GM18511 (cell line): ENCODE measurements at regions not wholly inside any gene's neighbourhood (a gene's known extent, or its start where the extent isn't known, plus 50 kb on each side); places are given as distances from the start of the nearest gene placed in this dataset.
A peak's percentile ranks its signal among the peaks of the same experiment; 100 is the strongest.
"Not testable (repeated sequence)": the region's sequence is repeated elsewhere in the genome, so short reads cannot be mapped to it uniquely, and the experiment has no call there.

Experiments used
- ATAC-seq: cut with Tn5 transposase; IDR thresholded peaks from one replicate; pipeline ENCODE4 v1.9.1; 2021; ENCODE audit warnings: mild to moderate bottlenecking, moderate library complexity; ENCODE audit not compliant: unreplicated experiment

DNA sequence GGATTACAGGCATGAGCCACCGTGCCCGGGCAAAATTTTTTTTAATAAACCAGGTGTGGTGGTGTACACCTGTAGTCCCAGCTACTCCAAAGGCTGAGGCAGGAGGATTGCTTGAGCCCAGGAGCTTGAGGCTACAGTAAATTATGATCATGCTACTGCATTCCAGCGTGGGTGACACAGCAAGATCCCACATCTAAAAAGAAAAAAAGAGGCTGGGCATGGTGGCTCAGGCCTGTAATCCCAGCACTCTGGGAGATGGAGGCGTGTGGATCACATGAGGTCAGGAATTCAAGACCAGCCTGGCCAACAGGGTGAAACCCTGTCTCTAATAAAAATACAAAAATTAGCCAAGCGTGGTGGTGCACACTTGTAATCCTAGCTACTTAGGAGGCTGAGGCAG is 125.6 kb downstream of the ZNF281 start:
- ATAC-seq, result not testable (repeated sequence)

DNA sequence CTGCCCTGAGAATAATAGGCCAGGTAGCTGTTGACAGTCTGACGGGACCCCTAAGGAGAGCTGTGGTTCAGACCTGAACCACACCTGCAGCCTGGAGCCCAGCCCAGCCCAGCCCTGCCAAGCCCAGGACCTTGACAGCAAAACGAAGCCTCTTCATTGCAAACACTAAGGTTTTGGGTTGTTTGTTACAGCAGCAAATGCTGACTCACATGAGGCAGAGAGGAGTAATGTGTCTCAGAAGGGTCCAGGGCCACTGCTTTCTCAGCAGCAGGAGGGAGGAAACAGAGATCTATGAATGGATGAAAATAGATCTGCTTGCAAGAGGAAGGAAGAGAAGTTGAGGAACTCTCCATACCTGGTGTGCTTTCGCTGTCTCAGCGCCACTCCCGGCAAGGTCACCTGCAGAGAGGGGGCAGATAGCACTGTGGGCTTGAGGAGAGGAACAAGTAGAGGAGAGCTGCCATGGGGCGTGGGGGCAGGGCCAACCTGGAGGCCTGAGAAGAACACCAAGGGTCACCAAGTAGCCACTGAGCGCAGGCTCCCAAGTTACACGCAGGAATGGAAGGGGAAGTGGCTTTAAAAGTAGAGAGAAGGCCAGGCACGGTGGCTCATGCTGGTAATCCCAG is 127.2 kb downstream of the ZNF281 start:
- no peak for ATAC-seq

DNA sequence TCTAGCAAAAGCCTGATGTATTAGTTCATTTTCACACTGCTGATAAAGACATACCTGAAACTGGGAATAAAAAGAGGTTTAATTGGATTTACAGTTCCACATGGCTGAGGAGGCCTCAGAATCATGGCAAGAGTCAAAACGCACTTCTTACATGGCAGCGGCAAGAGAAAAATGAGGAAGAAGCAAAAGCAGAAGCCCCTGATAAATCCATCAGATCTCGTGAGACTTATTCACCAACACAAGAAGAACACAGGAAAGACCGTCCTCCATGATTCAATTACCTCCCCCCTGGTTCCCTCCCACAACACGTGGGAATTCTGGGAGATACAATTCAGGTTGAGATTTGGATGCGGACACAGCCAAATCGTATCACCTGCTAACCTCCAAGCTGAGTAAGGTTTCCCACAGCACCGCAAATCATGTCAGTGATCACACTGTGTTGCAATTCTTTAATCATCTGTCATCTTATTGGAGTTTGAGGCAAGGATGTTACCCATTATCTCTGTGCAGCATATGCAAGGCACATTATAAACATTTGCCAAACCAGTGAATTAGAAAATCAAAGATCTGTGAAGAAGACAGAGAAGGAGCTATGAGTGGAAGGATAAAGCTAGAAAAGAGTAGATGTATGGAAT is 128.5 kb downstream of the ZNF281 start:
- ATAC-seq, result no peak

DNA sequence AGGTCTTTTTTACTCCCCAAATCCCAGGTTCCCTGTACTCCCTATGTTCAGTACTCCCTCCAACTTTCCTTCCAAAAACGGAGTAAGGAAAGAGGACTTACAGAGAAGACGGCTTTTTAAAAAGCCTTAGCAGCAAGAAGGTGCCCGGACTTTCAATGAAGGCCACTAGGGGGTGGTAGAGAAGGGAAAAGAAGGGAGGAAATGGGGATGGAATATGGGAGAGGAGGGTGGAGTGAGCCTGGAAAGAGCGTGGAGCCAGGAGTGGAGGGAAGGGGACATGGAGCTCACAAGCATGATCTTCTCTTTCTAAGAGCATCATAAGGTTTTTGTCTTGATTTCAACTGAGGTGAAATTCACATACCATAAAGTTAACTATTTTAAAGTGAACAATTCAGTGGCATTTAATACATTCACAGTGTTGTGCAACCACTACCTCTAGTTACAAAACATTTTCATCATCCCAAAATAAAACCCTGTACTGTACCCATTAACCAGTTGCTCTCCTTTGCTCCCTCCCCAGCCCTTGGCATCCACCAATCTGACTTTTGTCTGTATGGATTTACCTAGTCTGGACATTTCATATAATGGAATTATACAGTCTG is 129.9 kb downstream of the ZNF281 start:
- ATAC-seq, result no peak

DNA sequence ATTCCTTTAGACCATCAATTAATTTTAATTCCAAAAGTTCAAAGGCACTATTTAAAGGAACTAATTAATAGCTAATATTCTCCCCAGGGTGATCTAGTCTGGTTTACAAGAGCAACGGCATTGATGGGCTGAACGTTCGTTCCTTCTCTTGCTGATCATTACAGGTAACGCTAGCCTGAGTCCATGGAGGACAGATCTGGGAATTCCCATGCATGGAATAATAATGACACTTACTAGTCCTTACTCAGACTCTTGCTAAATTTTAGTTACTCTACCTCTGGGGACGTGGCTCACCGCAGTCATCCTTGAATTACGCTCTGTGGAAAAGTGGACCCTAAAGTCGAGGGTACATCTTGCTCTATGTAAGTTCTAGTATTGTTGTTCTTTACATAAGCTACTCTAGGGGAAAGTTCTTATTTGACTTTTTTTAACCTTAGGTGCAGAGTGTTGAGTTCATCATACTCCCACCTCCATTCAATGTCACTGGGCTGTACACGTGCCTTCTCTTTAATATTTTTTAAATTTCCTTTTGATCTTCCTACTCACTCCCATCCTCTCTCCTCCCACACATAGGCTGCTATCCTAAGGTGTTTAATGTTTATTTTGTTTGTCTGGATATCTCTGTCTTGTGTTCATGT is 133.9 kb downstream of the ZNF281 start:
- ATAC-seq, result no peak

DNA sequence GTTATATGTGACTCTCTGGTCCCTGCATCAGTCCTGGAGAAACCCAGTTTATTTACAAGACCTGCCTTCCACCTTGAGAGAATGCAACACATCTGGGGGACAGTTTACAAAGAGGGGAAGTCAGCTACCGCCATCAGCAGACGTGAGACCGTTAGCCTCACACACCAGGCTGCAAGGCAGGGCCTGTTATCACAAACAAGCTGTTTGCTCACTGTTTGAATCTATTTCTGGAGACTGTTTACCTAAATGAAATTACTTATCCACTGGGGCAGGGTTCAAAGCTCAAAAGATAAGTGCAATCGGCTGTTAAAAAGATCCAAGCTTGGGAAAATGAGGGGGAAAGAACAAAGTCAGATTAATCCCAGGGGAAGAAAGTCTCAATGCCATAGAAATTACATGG is 134.4 kb downstream of the ZNF281 start:
- no peak for ATAC-seq

DNA sequence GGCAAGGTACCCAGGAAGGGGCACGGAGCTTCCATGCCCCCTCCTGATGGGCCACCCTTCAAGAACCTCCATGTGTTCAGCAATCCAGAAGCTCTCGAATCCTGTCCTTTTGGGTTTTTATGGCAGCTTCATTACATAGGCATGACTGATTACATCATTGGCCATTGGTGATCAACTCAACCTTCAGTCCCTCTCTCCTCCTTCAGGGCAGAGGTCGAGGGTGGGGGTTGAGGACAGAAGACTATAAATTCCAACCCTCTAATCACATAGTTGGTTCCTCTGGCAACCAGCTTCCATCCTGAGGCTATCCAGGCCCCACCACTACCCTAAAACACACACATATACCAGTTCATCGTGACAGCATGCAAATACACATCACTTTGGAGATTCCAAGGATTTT is 135.7 kb downstream of the ZNF281 start:
- ATAC-seq, result no peak

DNA sequence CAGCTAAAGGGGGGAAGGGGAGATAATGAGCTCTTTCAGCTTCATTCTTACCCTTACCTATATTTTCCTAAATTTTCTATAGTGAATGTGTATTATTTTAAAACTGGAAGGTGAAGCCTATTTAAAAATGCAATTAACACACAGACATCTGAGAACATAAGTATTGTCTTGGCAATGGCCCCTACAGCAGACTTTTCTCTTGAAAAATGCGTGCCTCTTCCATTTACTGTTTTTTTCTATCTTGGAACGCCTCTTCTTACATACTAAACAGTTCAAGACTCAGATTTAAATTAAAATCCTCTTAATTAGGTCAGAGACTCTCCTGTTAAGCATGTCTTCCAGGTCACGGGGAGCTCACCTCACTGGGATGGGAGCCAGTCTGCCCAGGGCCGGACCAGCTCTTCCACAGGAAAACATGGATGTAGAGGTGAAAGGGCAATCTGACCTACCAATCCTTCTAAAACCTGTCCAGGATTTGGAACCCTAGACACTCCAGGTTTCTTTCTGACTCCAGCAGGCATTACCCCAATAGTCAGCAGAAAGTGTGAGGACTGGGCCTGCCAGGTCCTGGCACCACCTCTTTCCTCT is 137.3 kb downstream of the ZNF281 start:
- no peak for ATAC-seq

DNA sequence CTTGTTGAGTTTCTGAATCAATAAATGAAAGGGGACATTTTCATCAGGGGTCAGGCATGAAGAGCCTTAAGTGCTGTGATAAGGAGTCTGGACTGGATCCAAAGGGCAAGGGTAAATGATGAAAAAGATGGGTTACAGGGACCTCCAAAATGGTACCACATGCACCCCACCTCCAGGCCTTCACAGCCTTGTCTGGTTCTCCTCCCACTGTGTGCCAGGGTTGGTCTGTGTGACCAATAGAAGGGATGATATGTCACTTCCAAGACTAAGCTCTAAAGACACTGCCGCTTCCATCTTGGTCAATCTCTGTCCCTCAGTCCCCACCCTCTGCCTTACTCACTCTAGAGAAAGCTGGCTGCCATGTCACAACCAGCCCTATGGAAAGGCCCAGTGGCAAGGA is 140.6 kb downstream of the ZNF281 start:
- ATAC-seq, result no peak

DNA sequence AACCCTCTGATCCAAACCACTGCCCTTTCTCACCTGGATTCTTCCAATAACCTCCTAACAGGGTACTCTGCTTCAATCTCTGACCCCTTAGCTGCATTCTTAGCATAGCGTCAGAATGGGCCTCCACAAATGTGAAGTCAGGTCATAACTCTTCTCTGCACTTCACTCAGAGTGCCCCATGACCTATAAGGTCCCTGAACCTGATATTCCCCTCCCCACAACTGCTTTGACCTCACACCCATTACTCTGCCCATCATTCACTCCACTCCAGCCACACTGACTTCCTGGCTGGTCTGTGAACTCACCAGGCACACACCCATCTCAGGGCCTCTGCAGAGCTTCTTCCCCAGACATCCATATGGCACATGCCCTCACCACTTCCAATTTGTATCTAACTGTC is 141.9 kb downstream of the ZNF281 start:
- no peak for ATAC-seq

DNA sequence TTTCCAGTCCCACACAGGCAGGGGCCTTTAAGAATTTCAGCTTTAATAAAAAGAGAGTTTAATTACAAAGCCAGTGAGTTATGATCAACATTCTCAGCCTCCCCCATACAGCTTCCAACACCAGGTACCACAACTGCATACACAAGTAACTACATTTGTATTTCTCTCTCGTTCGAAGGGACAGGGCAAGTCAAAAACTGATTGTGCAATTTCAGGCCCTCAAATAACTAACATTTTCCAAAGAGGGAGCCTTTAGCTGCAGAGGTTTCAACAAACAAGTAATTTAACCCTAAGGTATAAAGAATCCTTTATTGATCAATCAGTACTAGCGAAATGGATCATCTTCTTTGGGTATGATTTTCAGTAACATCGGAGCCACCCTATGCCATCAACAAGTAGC is 142.4 kb downstream of the ZNF281 start:
- no peak for ATAC-seq

DNA sequence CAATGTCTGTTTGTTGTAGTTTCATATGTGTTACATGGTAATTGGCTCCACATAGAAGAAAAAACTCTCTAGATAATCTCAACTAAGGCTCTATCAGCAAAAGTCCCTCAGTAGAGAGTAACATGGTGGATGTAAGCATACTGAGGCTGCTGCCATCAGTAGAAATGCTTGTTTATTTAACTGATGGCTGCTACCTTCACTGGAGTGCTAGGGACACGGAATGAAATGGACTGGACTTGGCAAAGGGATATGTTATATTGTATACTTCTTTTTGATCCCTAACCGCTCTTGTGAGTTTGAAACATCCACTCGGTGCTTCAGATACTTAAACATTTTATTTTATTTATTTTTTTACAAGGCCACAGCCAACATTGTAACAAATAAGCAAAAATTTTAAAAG is 143.0 kb downstream of the ZNF281 start:
- no peak for ATAC-seq

DNA sequence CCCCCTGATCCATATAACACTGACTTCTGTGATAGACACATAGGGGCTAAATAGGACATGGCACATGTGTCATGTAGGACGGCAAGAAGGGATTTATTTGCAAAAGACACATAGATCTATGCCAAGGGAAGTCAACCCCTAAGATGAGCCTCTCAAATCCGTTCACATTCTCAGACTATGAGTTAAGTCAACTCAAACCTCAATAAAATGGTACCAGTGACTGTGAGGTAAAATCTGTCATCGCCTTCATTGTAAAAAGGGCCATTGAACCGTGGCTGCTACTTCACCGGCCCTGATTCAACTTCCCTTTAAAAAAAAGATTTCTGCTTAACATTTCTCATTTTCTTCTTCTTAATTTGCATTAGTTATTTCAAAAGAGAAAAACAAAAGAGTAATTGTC is 144.0 kb downstream of the ZNF281 start:
- ATAC-seq, result no peak

DNA sequence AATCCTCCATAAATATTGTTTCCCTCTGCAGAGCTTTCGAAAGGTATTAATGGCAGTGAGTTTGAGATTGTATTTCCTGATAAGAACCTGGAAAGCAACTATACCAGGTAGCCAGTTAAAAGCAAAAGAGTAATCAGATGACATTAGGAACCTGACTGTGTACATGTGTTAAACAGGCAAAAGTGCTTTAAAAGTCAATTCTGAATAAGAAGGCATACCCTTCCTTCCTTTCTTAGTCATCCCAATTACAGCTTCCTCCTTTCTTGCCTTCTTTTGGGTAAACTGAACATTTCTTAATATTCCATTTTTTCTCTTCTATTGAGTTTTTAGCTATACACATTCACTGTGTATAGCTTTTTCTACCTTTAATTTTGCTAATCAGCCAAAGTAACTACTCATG is 144.7 kb downstream of the ZNF281 start:
- ATAC-seq, result no peak

DNA sequence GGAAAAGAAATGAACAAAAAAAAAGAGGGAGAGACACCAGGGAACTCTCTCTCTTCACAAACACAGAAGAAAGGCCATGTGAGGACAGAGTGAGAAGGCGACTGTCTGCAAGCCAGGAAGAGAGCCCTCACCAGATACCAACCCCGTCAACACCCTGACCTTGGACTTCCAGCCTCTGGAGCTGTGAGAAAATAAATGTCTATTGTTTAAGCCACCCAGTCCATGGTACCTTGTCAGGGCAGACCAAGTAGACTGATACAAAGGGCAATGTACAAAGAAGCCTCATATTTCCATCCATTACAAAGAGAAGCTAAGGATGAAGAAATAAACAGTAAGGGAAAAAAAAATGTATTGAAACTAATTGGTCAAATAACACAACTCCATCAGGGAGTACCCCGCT is 146.6 kb downstream of the ZNF281 start:
- ATAC-seq, result no peak

DNA sequence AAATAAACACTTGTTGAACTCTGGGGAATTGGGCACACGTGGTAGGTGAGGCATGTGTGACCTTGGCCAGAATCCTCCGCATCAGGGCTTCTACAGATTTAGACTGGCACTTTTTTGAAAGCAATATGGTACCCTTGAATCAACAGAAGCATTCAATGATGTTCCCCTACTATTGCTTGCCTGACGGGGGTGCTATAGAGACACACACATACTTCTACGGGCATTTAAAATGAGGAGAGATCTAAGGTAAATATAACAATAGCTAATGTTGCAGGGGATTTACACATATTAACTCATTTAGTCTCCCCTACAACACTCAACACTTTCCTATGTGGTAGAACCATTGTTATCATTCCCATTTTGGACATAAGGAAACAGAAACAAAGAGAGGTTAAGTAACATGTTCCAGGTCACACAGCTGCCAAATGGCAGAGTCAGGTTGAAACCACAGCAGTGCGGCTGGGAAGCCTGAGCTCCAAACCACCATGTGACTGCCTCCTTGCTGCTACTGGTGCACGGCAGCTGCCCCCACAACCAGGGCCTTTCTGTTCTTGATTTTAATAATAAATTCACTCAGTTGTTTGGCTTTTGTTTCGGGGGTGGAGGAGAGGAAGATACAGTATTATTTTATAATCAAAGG is 147.4 kb downstream of the ZNF281 start:
- peak; percentile 90 for ATAC-seq

DNA sequence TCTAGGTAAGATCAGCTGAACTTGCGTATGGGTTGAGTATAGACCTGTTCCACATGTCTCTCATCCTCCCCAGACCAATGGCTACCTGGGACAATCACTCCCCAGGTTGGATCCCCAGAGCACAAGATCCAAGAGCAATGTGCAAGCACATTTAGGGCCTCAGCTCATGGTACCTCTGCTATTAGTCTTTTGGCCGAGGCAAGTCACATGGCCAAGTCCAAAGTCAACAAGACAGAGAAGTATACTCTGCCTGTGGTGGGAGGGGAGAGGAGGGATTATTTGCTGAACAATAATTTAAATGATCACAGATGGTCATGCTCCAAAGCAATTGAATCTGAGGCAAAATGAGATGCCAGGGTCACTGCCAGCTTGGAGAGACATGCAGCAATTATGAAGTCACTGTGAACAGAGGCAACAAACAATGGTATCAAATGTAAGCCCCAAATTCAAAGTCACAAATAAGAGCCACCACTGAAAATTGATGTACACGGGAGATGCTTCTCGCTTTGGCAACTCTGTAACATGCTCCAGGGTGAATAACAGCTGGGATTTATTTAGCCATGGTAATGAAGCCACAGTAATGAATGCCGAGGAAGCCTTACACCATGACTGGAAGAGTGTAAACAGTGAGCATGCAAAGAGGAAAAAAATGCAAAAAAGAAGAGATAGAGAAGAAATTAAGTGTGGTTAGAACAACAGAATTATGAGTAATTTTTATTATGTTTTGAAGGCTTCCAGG is 149.1 kb downstream of the ZNF281 start:
- no peak for ATAC-seq

DNA sequence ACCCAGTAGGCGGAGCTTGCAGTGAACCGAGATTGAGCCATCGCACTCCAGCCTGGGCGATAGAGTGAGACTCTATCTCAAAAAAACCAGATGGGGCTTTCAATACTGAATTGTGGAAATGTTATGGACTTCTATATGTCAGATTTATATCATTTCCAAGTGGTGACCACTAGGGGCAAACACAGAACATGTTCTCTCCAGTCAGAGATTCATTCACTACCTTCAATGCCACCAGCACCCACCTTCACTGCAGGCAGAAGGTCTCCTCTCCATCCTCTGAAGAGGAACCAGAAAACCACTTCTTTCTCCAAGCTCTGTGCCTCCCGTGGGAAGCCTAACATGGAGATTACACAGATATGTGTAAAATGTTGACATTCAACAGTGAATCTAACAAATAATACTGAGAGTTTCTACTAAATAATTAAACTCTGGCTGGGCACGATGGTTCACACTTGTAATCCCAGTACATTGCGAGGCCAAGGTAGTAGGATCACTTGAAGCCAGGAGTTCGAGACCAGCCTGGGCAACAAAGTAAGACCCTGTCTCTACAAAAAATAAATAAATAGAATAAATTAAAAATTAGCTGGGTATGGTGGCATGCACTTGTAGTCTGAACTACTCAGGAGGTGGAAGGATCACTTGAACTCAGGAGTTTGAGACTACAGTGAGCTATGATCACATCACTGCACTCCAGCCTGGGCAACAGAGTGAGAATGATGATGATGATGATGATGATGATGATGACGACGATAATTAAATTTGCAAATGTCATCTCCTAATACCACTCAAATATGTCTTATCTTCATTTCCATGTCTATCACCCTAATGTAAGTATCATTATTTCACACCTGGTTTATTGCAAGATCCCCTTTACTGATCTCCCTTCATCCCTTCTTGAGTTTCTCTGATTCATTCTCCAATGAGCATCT is 151.1 kb downstream of the ZNF281 start:
- ATAC-seq, result peak; percentile 54

DNA sequence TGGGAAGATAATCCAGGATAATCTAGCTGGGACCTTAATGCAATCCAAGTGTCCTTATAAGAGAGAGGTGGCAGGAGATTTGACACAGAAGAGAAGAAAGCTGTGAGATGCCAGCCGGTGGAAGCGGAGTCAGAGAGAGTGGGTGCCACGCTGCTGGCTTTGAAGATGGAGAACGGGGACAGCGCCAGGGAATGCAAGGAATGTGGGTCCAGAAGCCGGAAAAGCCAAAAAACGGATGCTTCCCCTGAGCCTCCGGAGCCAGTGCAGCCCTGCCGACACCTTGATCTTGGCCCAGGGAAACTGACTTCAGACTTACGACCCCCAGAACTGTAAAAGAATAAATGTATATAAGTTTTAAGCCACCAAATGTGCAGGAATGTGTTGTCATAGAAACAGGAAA is 152.6 kb downstream of the ZNF281 start:
- no peak for ATAC-seq

DNA sequence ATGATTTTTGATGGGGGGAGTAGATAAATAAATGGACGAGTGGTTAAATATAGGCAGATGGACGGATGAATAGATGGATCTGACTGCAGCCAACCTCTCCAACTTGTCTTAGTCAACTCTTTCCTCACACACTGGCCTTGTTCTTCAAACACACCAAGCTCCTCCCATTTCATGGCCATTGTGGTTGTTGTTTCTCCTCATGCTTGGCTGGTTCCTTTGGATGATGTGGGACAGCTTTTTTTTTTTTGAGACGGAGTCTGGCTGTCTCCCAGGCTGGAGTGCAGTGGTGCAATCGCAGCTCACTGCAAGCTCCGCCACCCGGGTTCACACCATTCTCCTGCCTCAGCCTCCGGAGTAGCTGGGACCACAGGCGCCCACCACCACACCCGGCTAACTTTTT is 155.2 kb downstream of the ZNF281 start:
- not testable (repeated sequence) for ATAC-seq
